Fibroblast of pulmonary artery (primary cell): ENCODE measurements at regions not wholly inside any gene's neighbourhood (a gene's known extent, or its start where the extent isn't known, plus 50 kb on each side); places are given as distances from the start of the nearest gene placed in this dataset.

Source experiments
- DNase-seq: peaks from one replicate; pipeline ENCODE4 v3.0.0-alpha.2; 2010; ENCODE audit warnings: low read depth
- H3K4me3 ChIP-seq: replicated peaks from 2 replicates; pipeline ENCODE4 v1.5.1; 2011; ENCODE audit warnings: low read depth, mild to moderate bottlenecking, control low read depth, low read length, moderate library complexity
- CTCF ChIP-seq: IDR thresholded peaks from 2 replicates; pipeline ENCODE4 v1.5.1; 2011; ENCODE audit warnings: mild to moderate bottlenecking, control low read depth, low read length, inconsistent platforms; ENCODE audit errors: missing control alignments

DNA sequence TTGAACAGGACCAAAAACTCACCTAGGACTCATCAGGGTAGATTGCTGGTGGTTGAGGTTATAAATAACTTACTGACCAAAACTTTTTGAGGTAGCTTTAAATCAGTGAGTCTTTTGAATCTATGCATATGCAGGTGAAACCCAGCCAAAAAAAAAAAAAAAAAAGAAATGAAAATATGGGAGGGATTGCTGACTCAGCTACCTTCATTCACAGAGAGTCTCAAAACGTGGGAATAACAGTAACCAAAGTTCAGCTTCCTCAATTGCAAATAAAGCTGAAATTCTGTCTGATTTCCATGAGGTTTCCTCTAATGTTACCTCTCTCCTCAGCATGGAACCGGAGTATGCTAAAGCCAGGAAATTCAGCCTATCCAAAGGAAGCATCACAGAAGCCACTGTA is 95.2 kb upstream of the SEMA6D start:
- DNase-seq, result no peak
- H3K4me3 ChIP-seq, result no peak overlapping the region
- no peak for TF ChIP-seq CTCF

GRCh38 chr15:47624503-47624902 is 92.8 kb upstream of the SEMA6D start:
- H3K4me3 ChIP-seq, result no peak overlapping the region
- DNase-seq, result no peak
- TF ChIP-seq CTCF, result no peak

DNA sequence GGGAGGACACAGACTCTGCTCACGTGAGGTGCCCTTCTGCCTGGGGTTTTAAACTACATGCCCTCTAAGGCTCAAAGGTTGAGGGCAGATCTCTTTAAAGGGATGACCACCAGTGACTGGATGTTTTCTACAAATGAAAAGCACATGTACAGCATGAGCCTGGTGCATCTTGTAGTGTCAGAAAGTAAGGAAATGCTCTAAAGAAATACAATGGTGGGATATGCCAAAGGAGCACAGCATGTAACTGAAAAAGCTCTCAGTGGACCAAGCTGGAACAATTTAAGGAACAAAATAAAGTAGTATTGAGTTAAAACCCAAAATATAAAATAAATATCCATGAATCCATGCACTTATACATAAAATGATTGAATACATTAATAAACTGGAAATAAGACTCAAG is 78.3 kb upstream of the SEMA6D start:
- DNase-seq, result no peak
- no peak overlapping the region for H3K4me3 ChIP-seq
- no peak for TF ChIP-seq CTCF

- no peak for DNase-seq
- H3K4me3 ChIP-seq, result no peak overlapping the region
- TF ChIP-seq CTCF, result no peak
Observed at GRCh38 chr15:47640079-47640478, 77.2 kb upstream of the SEMA6D start.

- DNase-seq, result no peak
- no peak overlapping the region for H3K4me3 ChIP-seq
- TF ChIP-seq CTCF, result no peak
Observed at GRCh38 chr15:47640901-47641300, 76.4 kb upstream of the SEMA6D start.

DNA sequence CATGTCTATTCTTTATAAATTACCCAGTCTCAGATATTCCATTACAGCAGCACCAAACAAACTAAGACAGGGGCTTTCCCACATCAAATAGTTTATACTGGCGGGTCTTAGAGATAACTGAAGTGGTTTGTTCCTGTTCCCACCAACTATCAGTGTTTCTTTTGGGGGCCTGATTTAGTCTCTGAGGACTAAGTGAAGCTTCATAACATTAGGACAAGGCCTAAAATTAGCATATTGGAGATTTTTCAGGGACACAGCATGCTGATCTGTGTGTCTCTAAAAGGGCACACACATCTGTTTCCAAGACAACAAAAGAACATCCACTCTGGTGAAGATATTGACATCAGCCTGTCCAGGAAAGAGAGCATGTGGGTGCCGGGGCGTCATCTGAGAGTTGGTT is 72.6 kb upstream of the SEMA6D start:
- no peak for DNase-seq
- TF ChIP-seq CTCF, result no peak
- H3K4me3 ChIP-seq, result no peak overlapping the region

GRCh38 chr15:47650564-47650963 is 66.7 kb upstream of the SEMA6D start:
- no peak overlapping the region for H3K4me3 ChIP-seq
- TF ChIP-seq CTCF, result no peak
- no peak for DNase-seq
